GM12878 (cell line): ENCODE measurements at regions not wholly inside any gene's neighbourhood (a gene's known extent, or its start where the extent isn't known, plus 50 kb on each side); places are given as distances from the start of the nearest gene placed in this dataset.

Experiments
- ATAC-seq: fragments of 200-7000 bp; cut with Tn5 transposase; 3 replicates; pipeline ENCODE4 v1.9.1; 2020; ENCODE audit warnings: mild to moderate bottlenecking, moderate library complexity
- BruUV-seq: library from RNA; stranded (reverse); fragments of 400-500 nt; replicated peaks from 2 replicates; lab custom pipeline; 2021; lab: Mats Ljungman, UMichigan
- CTCF ChIA-PET: fragments of 300-600 bp; sonication (Branson Sonifier 250); formaldehyde crosslinking; extraction: SDS; loops from one replicate; lab custom pipeline; 2021; ENCODE audit warnings: inconsistent platforms; lab: Yijun Ruan, JAX
- POLR2A ChIA-PET: fragments of 350-600 bp; formaldehyde crosslinking; extraction: SDS; loops from one replicate; lab custom pipeline; 2021; ENCODE audit warnings: inconsistent platforms; lab: Charles Lee
- RAD21 ChIA-PET: fragments of 300-600 bp; sonication (Branson Sonifier 250); formaldehyde crosslinking; loops from one replicate; lab custom pipeline; 2023; ENCODE audit warnings: antibody characterized with exemption; ENCODE audit not compliant: unreplicated experiment; lab: Charles Lee
- SMC1A ChIA-PET: fragments of 300-600 bp; sonication (Branson Sonifier 250); formaldehyde crosslinking; loops from one replicate; lab custom pipeline; 2023; ENCODE audit not compliant: unreplicated experiment, uncharacterized antibody; lab: Charles Lee
- DNase-seq: peaks from one replicate; pipeline ENCODE4 v3.0.0-alpha.2; 2011; ENCODE audit warnings: low read depth, low spot score
- FAIRE-seq: peaks from 3 replicates; lab custom pipeline; 2011; peaks lifted over from hg19 to GRCh38; lab: Jason Lieb, UNC
- H2AFZ ChIP-seq: 2 replicates; pipeline ENCODE4 v1.6.0; 2011; ENCODE audit warnings: low read depth, low read length, control low read depth; ENCODE audit not compliant: control insufficient read depth
- H3K27ac ChIP-seq: 2 replicates; pipeline ENCODE4 v1.5.1; 2011; ENCODE audit warnings: control low read depth; ENCODE audit not compliant: control insufficient read depth, insufficient read depth
- H3K27me3 ChIP-seq, 2 experiments: replicated peaks in 1 of 2; 2 replicates each; pipeline versions ENCODE4 v1.6.0 to v1.6.1; 2011; ENCODE audit warnings: low read length in 1 of 2; ENCODE audit not compliant: control insufficient read depth in 2 of 2, insufficient read depth in 2 of 2
- H3K36me3 ChIP-seq, 2 experiments: 2 replicates each; pipeline ENCODE4 v1.5.1; 2011; ENCODE audit warnings: low read length in 1 of 2; ENCODE audit not compliant: control insufficient read depth in 2 of 2, insufficient read depth in 2 of 2
- H3K4me1 ChIP-seq: 2 replicates; pipeline ENCODE4 v1.6.1; 2011; ENCODE audit warnings: mild to moderate bottlenecking, low read length, moderate library complexity, mixed read lengths; ENCODE audit not compliant: control insufficient read depth, insufficient read depth
- H3K4me2 ChIP-seq: 2 replicates; pipeline ENCODE4 v1.6.0; 2011; ENCODE audit warnings: control low read depth; ENCODE audit not compliant: control insufficient read depth, insufficient read depth
- H3K4me3 ChIP-seq: fragments of 200-600 bp; sonication (generic); 2 replicates; pipeline ENCODE4 v1.5.1; 2016
- H3K79me2 ChIP-seq: 2 replicates; pipeline ENCODE4 v1.6.0; 2011; ENCODE audit warnings: low read length; ENCODE audit not compliant: control insufficient read depth, insufficient read depth
- H3K9ac ChIP-seq: 2 replicates; pipeline ENCODE4 v1.8.0; 2011; ENCODE audit warnings: low read length, control low read depth, mixed read lengths; ENCODE audit not compliant: control insufficient read depth, insufficient read depth
- H3K9me3 ChIP-seq: replicated peaks from 3 replicates; pipeline ENCODE4 v1.5.1; 2011; ENCODE audit warnings: mild to moderate bottlenecking, low read length; ENCODE audit not compliant: control insufficient read depth, insufficient read depth
- H4K20me1 ChIP-seq: 2 replicates; pipeline ENCODE4 v1.6.0; 2011; ENCODE audit not compliant: control insufficient read depth, insufficient read depth
- CEBPZ ChIP-seq: fragments of 150-350 bp; IDR thresholded peaks from 2 replicates; pipeline ENCODE4 v1.6.1; 2016; ENCODE audit warnings: low read depth, low read length
- CUX1 ChIP-seq: IDR thresholded peaks from 2 replicates; pipeline ENCODE4 v1.6.1; 2012; ENCODE audit warnings: improper control_type of control experiment, low read depth, low read length; ENCODE audit not compliant: insufficient replicate concordance
- DPF2 ChIP-seq: fragments of 450-650 bp; IDR thresholded peaks from 2 replicates; pipeline ENCODE4 v1.6.1; 2017; ENCODE audit warnings: mild to moderate bottlenecking
- ELK1 ChIP-seq: IDR thresholded peaks from 2 replicates; pipeline ENCODE4 v1.6.1; 2012; ENCODE audit warnings: low read depth, low read length, improper control_type of control experiment
- NFYB ChIP-seq: IDR thresholded peaks from 2 replicates; pipeline ENCODE4 v1.6.1; 2011; ENCODE audit warnings: low read depth, mild to moderate bottlenecking, low read length, improper control_type of control experiment, moderate library complexity; ENCODE audit not compliant: insufficient read depth
- POU2F2 ChIP-seq: IDR thresholded peaks from 3 replicates; pipeline ENCODE4 v1.6.1; 2011; ENCODE audit warnings: low read depth, mild to moderate bottlenecking, low read length, borderline replicate concordance
- RFX5 ChIP-seq: IDR thresholded peaks from 2 replicates; pipeline ENCODE4 v1.6.1; 2011; ENCODE audit warnings: low read depth, low read length, improper control_type of control experiment
- SMARCA5 ChIP-seq: fragments of 450-650 bp; IDR thresholded peaks from 2 replicates; pipeline ENCODE4 v1.6.1; 2017; ENCODE audit warnings: mild to moderate bottlenecking
- SMC3 ChIP-seq: IDR thresholded peaks from 2 replicates; pipeline ENCODE4 v1.6.1; 2011; ENCODE audit warnings: low read length, improper control_type of control experiment, borderline replicate concordance
- TCF3 ChIP-seq: IDR thresholded peaks from 2 replicates; pipeline ENCODE4 v1.6.1; 2012; ENCODE audit warnings: low read depth, mild to moderate bottlenecking, low read length, borderline replicate concordance; ENCODE audit not compliant: insufficient read depth
- ZBTB40 ChIP-seq: fragments of 450-650 bp; IDR thresholded peaks from 2 replicates; pipeline ENCODE4 v1.6.1; 2016; ENCODE audit warnings: mild to moderate bottlenecking, moderate library complexity, borderline replicate concordance
- WGBS: methylation state at CpG from one replicate; pipeline ENCODE4 v1.1.6; 2016; ENCODE audit warnings: low lambda C conversion rate; ENCODE audit not compliant: insufficient replicate concordance, insufficient coverage; ENCODE audit errors: missing lambda C conversion rate; 5-methylcytosine and 5-hydroxymethylcytosine counted together
- in situ Hi-C: fragments of 300-500 bp; cut with MboI; formaldehyde crosslinking; loops from 9 replicates; pipeline ENCODE4 v1.14.3; 2018; ENCODE audit warnings: mixed read lengths
- intact Hi-C: fragments of 100-400 bp; cut with micrococcal nuclease; formaldehyde crosslinking; loops from one replicate; pipeline ENCODE4 v1.14.2; 2022; ENCODE audit not compliant: unreplicated experiment

GRCh38 chr2:111652681-111653080, 231.3 kb downstream of the ANAPC1 start:
- no peaks in the 10 kb centered on the region for H3K4me1 ChIP-seq
- ChIA-PET CTCF (no interaction called here), SMC1A (no interaction called here), POLR2A (no interaction called here), RAD21 (no interaction called here)
- H3K79me2 ChIP-seq, result no peaks in the 10 kb centered on the region
- BruUV-seq, result no TSS peak
- no peaks in the 10 kb centered on the region; a peak in 2 of 4 replicates for H3K27me3 ChIP-seq
- no peak overlapping the region for H3K4me2 ChIP-seq
- in situ Hi-C loops, result no loop called here
- no peak for ATAC-seq
- no peak for FAIRE-seq
- H4K20me1 ChIP-seq, result no peaks in the 10 kb centered on the region
- no peaks in the 10 kb centered on the region for H3K36me3 ChIP-seq
- 0% methylated on average over 1 of the region's 1 CpG for WGBS
- no peak overlapping the region for H3K4me3 ChIP-seq
- no peak overlapping the region for H3K27ac ChIP-seq
- no peak overlapping the region for H2AFZ ChIP-seq
- intact Hi-C loops, result no loop called here
- DNase-seq, result no peak
- H3K9me3 ChIP-seq, result peaks cover 2% of the 10 kb centered on the region; the same call in 2 of the 3 replicates
- no peak overlapping the region for H3K9ac ChIP-seq
- TF ChIP-seq POU2F2, result no peak
- no peak for TF ChIP-seq RFX5
- no peak for TF ChIP-seq CEBPZ
- TF ChIP-seq NFYB, result no peak
- no peak for TF ChIP-seq TCF3
- no peak for TF ChIP-seq SMC3
- TF ChIP-seq ZBTB40, result no peak
- TF ChIP-seq DPF2, result no peak
- no peak for TF ChIP-seq ELK1
- no peak for TF ChIP-seq SMARCA5
- no peak for TF ChIP-seq CUX1
